Femur (tissue), 1 donor: ENCODE measurements at regions not wholly inside any gene's neighbourhood (a gene's known extent, or its start where the extent isn't known, plus 50 kb on each side); places are given as distances from the start of the nearest gene placed in this dataset.

Experiments used
- DNase-seq: peaks from one replicate; pipeline ENCODE4 v3.0.0-alpha.2; 2017

GRCh38 chr6:33950891-33951889, 147.4 kb upstream of the MLN start:
- DNase-seq = no peak

DNA sequence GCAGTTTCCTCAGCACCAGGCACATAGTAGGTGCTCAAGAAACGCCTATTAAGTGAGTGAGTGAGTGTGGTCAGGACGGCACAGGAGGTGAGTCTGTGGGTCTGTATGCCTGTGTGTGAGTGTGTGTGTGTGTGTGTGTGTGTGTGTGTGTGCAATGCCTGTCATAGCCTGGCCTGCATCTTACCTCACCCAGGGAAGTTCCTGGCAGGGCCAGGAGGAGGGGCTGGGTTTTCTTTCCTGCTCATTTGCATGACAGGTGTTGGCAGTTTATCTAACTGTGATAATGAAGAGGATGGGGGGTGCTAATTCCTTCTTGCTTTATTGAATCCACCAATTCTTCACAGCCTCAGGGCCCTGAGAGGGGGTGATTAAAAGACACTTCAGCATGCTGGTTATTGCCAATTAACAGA, 146.7 kb upstream of the MLN start:
- DNase-seq = no peak

DNA sequence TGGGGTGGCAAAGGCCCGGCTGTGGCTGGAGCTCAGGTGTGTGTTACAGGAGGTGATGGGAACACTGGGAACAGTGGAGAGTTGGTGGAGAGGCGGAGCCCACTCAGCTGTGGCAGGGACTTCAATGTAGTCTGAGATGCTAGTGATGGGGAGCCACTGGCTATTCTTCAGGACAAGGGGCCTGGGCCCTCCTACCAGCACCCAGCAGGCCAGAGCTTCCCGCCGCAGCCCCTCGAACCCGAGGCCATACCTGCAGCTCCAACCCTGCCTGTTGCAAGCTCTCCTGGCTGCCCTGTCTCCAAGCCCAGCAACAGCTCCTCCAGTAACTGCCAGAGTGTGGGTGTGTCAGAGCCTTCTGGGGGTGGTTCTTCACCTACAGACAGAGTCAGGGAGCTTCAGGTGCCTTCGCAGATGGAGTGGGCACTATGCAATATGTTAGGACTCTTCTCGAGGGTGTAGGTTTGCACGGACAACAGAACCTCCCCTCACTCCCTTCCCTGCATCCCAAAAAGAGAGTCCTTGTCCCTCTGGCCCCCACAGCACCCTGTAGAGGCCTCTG, 146.2 kb upstream of the MLN start:
- no peak for DNase-seq

DNA sequence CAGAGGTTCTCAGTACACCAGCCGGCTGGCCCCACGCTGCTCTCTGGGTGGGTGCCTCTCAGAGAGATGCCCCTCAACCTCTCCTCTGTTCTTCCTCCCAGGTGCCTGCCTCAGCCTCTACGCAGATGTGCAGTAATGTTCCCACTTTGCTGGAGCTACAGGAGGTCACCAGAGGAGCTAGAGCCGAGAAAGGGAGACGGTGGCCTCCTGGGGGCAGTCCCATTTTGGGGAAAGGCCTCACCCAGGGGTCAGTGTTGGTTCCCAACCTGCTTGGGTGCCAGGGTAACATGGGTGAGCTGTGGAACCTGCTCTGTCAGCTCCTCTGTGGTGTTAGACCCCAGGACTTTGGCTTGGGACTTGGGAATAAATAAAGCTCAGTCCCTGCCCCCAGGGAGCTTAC, 145.3 kb upstream of the MLN start:
- DNase-seq = no peak

GRCh38 chr6:33947916-33948594, 144.3 kb upstream of the MLN start:
- DNase-seq = no peak

GRCh38 chr6:33947047-33947446, 143.2 kb upstream of the MLN start:
- no peak for DNase-seq

GRCh38 chr6:33945931-33946330, 142.1 kb upstream of the MLN start:
- no peak for DNase-seq

GRCh38 chr6:33944686-33945411, 141.0 kb upstream of the MLN start:
- DNase-seq = no peak

DNA sequence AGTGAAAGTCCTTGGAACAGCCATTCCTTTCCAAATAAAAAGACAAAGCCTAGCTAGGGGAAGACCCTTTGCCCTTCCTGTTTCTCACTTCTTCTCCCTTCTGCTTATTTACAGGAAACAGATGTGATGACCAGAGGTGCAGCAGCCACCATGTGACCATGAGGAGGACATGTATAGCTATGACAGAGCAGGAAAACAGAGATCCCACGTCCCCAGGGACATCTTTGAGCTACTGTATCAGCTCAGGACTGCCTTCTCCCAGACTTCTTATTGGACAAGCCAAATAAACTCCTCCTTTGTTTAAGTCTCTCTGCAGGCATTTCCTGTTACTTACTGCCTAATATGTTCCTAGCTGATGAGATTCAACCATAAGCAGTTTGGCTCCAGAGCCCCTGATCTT, 133.1 kb upstream of the MLN start:
- DNase-seq = no peak

DNA sequence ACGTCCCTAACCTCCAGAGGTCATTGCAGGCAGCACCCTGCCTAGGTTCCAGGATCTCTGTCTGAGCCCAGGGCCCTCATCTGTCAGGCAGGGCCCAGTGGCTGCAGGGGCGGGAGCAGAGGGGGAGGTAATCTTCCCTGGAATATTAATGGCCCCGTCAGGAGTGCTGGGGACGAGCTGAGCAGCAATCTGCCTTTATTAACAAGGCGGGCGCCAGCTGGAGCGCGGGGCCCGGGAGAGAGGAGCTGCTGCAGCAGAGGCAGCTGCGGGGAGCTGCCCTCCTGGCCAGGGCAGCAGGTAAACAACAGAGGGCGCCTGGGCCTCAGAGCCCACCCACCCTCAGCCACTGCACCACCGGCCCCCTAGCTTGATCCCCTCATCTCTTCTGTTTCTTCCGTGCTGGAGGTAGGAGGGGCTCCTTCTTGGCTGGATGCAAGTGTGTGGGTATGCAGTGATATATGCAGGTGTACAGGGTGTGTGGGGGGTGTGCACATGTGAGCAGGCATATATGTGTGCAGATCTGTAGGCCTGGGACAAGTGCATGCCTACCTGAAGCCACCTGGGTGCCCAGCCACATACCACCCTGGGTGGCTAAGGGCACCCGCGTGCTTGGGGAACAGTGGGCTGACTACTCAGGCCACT, 131.8 kb upstream of the MLN start:
- DNase-seq = no peak

GRCh38 chr6:33934731-33935270, 131.0 kb upstream of the MLN start:
- no peak for DNase-seq

- DNase-seq = no peak
Measured at GRCh38 chr6:33933101-33933500, 129.3 kb upstream of the MLN start.

DNA sequence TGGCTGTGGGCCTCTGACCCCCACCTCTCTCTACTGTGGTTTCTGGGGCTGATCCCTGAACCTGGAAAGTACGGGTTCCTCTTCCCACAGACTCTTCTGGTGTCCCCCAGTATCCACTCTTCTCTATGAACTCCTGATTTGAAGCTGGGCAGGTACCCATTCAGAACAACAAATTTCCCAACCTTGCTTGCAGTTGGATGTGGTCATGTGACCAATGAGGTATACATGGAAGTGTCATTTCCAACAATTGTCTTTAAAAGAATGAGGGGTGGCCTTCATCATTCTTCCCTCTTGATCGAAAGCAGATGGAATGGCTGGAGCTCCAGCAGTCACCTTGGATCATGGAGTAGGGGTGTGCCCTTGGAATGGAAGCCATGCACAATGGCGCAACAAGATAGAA, 128.0 kb upstream of the MLN start:
- DNase-seq = no peak

GRCh38 chr6:33929575-33930288, 125.9 kb upstream of the MLN start:
- peak; percentile 52 for DNase-seq

GRCh38 chr6:33927616-33928015, 123.8 kb upstream of the MLN start:
- no peak for DNase-seq

GRCh38 chr6:33927112-33927511, 123.3 kb upstream of the MLN start:
- DNase-seq = no peak

- no peak for DNase-seq
Measured at GRCh38 chr6:33926451-33926850, 122.6 kb upstream of the MLN start.

DNA sequence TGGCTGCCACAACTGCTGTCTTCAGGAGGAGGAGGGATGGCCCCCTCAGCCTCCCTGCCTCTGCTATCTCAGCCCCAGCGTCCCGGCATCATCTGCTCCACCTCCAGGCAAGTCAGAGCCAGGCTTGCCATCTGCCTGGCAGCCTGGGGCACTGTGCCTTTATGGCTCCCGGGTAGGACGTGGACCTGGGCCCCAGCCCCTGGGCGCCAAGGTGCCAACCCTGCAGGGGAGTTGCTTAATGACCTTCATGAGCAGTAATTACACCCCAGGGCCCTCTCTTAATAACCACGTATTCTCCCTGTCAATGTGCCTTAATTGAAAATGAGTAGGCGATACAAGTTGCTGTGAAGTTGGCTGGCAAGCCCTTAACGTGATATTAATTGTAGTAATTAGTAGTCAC, 122.1 kb upstream of the MLN start:
- no peak for DNase-seq

DNA sequence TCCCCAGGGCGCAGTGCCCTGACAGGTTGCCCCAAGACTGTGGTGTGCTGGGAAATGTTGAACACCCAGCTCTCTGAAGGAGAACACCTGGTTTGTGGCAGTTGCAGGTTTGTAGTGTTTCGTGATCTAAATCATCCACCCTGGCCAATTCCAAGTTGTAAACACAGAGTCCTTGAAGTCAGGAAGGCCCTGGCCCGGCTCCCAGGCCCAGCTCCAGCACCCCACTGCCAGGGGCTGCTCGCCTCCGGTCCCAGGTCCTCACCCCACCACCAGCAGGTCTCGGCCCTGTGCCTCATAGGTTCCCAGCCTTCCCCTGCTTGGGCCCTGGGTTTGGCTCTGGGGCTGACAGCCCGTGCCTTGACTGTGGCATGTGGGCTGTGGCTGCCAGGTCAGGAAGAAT, 121.4 kb upstream of the MLN start:
- DNase-seq = no peak

DNA sequence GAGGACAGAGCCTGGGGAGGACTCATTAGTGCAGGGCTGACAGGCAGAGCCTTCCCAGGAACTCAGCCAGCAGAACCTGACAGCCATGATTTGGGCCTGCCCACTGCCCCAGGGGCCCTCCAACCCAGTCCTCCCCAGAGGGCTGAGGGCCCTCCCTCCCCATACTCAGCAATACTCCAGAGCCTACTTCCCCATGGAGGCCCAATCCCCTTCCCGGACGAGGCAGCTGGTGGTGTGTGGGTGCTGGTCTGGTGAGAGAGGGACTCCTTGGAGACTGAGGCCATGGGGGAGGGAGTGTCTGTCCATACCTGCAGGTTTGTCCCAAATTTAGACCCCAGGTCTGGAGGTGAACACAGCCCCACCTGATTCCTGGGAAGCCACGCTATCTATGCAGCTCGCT, 120.9 kb upstream of the MLN start:
- no peak for DNase-seq

DNA sequence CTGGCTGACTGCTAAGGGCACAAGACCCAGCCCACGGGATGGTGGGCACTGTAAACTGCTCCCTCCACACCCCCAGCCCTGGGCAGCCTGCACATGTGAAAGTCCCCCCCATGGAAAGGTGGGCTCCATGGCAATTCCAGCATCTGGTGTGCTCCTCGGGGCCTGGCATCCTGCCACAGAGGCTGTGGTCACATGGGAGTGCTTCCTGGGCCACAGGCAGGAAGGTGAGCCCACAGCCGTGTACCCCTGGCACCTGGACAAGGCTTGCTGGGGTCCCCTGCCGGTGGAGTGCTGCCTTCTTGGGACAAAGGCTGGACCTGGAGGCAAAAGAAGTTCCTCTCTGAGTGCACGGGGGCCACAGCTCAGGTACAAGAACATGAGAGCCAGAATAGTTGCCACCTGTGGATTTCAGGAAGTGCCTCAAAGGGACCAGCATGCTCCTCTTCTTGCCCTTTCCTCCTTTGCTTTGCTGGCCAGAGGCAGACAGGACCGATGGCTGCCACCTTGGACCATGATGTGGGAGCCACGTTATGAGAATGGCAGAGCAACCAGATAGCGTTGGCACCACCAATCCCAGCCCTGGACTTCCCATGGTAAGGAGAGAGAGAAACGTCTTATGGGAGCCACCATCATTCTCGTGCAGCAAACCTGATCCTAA, 120.2 kb upstream of the MLN start:
- DNase-seq = no peak
